ENCODE measurements at regions not wholly inside any gene's neighbourhood (a gene's known extent, or its start where the extent isn't known, plus 50 kb on each side); places are given as distances from the start of the nearest gene placed in this dataset.

- DNase-seq, result no peak
Measured at GRCh38 chr9:135240871-135241311, 153.4 kb downstream of the OLFM1 start.

GRCh38 chr9:135241381-135242048, 154.0 kb downstream of the OLFM1 start:
- no peak for DNase-seq

- no peak for DNase-seq
Measured at GRCh38 chr9:135242049-135242396, 154.6 kb downstream of the OLFM1 start.

- no peak for DNase-seq
Measured at GRCh38 chr9:135242406-135242805, 154.9 kb downstream of the OLFM1 start.

GRCh38 chr9:135243201-135244190, 156.0 kb downstream of the OLFM1 start:
- no peak for DNase-seq

- DNase-seq, result no peak
Measured at GRCh38 chr9:135244271-135245221, 157.1 kb downstream of the OLFM1 start.

GRCh38 chr9:135245482-135246247, 158.2 kb downstream of the OLFM1 start:
- no peak for DNase-seq

GRCh38 chr9:135246248-135247205, 159.1 kb downstream of the OLFM1 start:
- DNase-seq, result no peak

GRCh38 chr9:135247227-135247930, 159.9 kb downstream of the OLFM1 start:
- DNase-seq, result no peak

GRCh38 chr9:135248111-135248510, 160.6 kb downstream of the OLFM1 start:
- DNase-seq, result no peak

GRCh38 chr9:135248721-135249120, 161.3 kb downstream of the OLFM1 start:
- DNase-seq, result no peak

GRCh38 chr9:135249191-135249590, 161.7 kb downstream of the OLFM1 start:
- DNase-seq, result no peak

- no peak for DNase-seq
Measured at GRCh38 chr9:135249711-135250110, 162.2 kb downstream of the OLFM1 start.

GRCh38 chr9:135251331-135251761, 163.9 kb downstream of the OLFM1 start:
- DNase-seq, result no peak

- DNase-seq, result no peak
Measured at GRCh38 chr9:135251996-135252760, 164.7 kb downstream of the OLFM1 start.

GRCh38 chr9:135252980-135253304, 165.5 kb downstream of the OLFM1 start:
- DNase-seq, result no peak

- no peak for DNase-seq
Measured at GRCh38 chr9:135253305-135254004, 166.0 kb downstream of the OLFM1 start.

- DNase-seq, result no peak
Measured at GRCh38 chr9:135254176-135255032, 166.9 kb downstream of the OLFM1 start.

All from NCI-H1930 (cell line).